ENCODE measurements at regions not wholly inside any gene's neighbourhood (a gene's known extent, or its start where the extent isn't known, plus 50 kb on each side); places are given as distances from the start of the nearest gene placed in this dataset.

- TF ChIP-seq, protein P1, sequence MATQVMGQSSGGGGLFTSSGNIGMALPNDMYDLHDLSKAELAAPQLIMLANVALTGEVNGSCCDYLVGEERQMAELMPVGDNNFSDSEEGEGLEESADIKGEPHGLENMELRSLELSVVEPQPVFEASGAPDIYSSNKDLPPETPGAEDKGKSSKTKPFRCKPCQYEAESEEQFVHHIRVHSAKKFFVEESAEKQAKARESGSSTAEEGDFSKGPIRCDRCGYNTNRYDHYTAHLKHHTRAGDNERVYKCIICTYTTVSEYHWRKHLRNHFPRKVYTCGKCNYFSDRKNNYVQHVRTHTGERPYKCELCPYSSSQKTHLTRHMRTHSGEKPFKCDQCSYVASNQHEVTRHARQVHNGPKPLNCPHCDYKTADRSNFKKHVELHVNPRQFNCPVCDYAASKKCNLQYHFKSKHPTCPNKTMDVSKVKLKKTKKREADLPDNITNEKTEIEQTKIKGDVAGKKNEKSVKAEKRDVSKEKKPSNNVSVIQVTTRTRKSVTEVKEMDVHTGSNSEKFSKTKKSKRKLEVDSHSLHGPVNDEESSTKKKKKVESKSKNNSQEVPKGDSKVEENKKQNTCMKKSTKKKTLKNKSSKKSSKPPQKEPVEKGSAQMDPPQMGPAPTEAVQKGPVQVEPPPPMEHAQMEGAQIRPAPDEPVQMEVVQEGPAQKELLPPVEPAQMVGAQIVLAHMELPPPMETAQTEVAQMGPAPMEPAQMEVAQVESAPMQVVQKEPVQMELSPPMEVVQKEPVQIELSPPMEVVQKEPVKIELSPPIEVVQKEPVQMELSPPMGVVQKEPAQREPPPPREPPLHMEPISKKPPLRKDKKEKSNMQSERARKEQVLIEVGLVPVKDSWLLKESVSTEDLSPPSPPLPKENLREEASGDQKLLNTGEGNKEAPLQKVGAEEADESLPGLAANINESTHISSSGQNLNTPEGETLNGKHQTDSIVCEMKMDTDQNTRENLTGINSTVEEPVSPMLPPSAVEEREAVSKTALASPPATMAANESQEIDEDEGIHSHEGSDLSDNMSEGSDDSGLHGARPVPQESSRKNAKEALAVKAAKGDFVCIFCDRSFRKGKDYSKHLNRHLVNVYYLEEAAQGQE (IDR thresholded peaks at IDR 0.05; ENCODE audit: borderline replicate concordance in 1 of 2, low read depth in 1 of 2, low read length in 2 of 2), result no peak
- no peak for TF ChIP-seq ZNF367 (CRISPR knock-in tag; IDR thresholded peaks at IDR 0.05; ENCODE audit: borderline replicate concordance)
- TF ChIP-seq TAF1 (CRISPR knock-in tag; IDR thresholded peaks at IDR 0.05), result no peak
These were observed 427.8 kb downstream of the DNAJB9 start for GRCh38 chr7:108997480-108997879.
